Liver (tissue), 3 donors: ENCODE measurements at regions not wholly inside any gene's neighbourhood (a gene's known extent, or its start where the extent isn't known, plus 50 kb on each side); places are given as distances from the start of the nearest gene placed in this dataset.

Experiments used
- CTCF ChIP-seq: fragments of 150-350 bp; IDR thresholded peaks from 2 replicates; pipeline ENCODE4 v1.5.1; 2017; ENCODE audit warnings: improper control_type of control experiment, low read depth, low read length; ENCODE audit not compliant: missing input control
- GABPA ChIP-seq, 2 donors: IDR thresholded peaks in 1 of 2; conservative IDR thresholded peaks in 1 of 2; 2 replicates each; pipeline ENCODE4 v1.6.1; 2016; ENCODE audit warnings: antibody characterized with exemption in 2 of 2, mild to moderate bottlenecking in 1 of 2, moderate library complexity in 1 of 2
- RAD21 ChIP-seq, 2 donors: IDR thresholded peaks; 2 replicates each; pipeline ENCODE4 v1.6.1; 2016; ENCODE audit warnings: antibody characterized with exemption in 2 of 2, mild to moderate bottlenecking in 2 of 2
- REST ChIP-seq: IDR thresholded peaks from 2 replicates; pipeline ENCODE4 v1.6.1; 2016; ENCODE audit warnings: antibody characterized with exemption, mild to moderate bottlenecking
- SP1 ChIP-seq: IDR thresholded peaks from 2 replicates; pipeline ENCODE4 v1.6.1; 2018; ENCODE audit warnings: antibody characterized with exemption, mild to moderate bottlenecking
- donor health status: healthy.
- donor health status: healthy.

GRCh38 chr3:194976874-194977273, 291.2 kb downstream of the FAM43A start:
- no peak for TF ChIP-seq CTCF
- no peak for TF ChIP-seq REST
- TF ChIP-seq RAD21 (IDR thresholded peaks at IDR 0.05), result no peak
- TF ChIP-seq GABPA (IDR thresholded peaks at IDR 0.05 in 1 of 2, conservative IDR thresholded peaks at IDR 0.05 in 1 of 2), result no peak
- TF ChIP-seq SP1, result no peak
